ENCODE measurements at regions not wholly inside any gene's neighbourhood (a gene's known extent, or its start where the extent isn't known, plus 50 kb on each side); places are given as distances from the start of the nearest gene placed in this dataset.

GRCh38 chr10:94092848-94093247 is 99.1 kb downstream of the PLCE1 start:
- TF ChIP-seq CTCF (IDR thresholded peaks at IDR 0.05; ENCODE audit: borderline replicate concordance, control extremely low read depth, extremely low read depth, insufficient read depth, missing control alignments), result no peak
- no peak for DNase-seq (ENCODE audit: low spot score)

GRCh38 chr10:94093286-94093905 is 99.7 kb downstream of the PLCE1 start:
- DNase-seq (ENCODE audit: low spot score), result no peak
- in situ Hi-C loops (cut with MboI; ENCODE audit: low sequenced_read_pairs, unreplicated experiment), result no loop called here
- no peak for TF ChIP-seq CTCF (IDR thresholded peaks at IDR 0.05; ENCODE audit: borderline replicate concordance, control extremely low read depth, extremely low read depth, insufficient read depth, missing control alignments)

More at GRCh38 chr10:94092848-94093247, 99.1 kb downstream of the PLCE1 start:
- in situ Hi-C loops (cut with MboI; ENCODE audit: low sequenced_read_pairs, unreplicated experiment), result no loop called here

GRCh38 chr10:94094540-94094939 is 100.8 kb downstream of the PLCE1 start:
- in situ Hi-C loops (cut with MboI; ENCODE audit: low sequenced_read_pairs, unreplicated experiment), result no loop called here

GRCh38 chr10:94097656-94098055 is 103.9 kb downstream of the PLCE1 start:
- no peak for DNase-seq (ENCODE audit: low spot score)

More at GRCh38 chr10:94094540-94094939, 100.8 kb downstream of the PLCE1 start:
- no peak for TF ChIP-seq CTCF (IDR thresholded peaks at IDR 0.05; ENCODE audit: borderline replicate concordance, control extremely low read depth, extremely low read depth, insufficient read depth, missing control alignments)
- no peak for DNase-seq (ENCODE audit: low spot score)

GRCh38 chr10:94098896-94099295 is 105.2 kb downstream of the PLCE1 start:
- DNase-seq (ENCODE audit: low spot score), result no peak
- in situ Hi-C loops (cut with MboI; ENCODE audit: low sequenced_read_pairs, unreplicated experiment), result no loop called here
- no peak for TF ChIP-seq CTCF (IDR thresholded peaks at IDR 0.05; ENCODE audit: borderline replicate concordance, control extremely low read depth, extremely low read depth, insufficient read depth, missing control alignments)

More at GRCh38 chr10:94097656-94098055, 103.9 kb downstream of the PLCE1 start:
- no peak for TF ChIP-seq CTCF (IDR thresholded peaks at IDR 0.05; ENCODE audit: borderline replicate concordance, control extremely low read depth, extremely low read depth, insufficient read depth, missing control alignments)
- in situ Hi-C loops (cut with MboI; ENCODE audit: low sequenced_read_pairs, unreplicated experiment), result no loop called here

- DNase-seq (ENCODE audit: low spot score), result no peak
- TF ChIP-seq CTCF (IDR thresholded peaks at IDR 0.05; ENCODE audit: borderline replicate concordance, control extremely low read depth, extremely low read depth, insufficient read depth, missing control alignments), result no peak
- in situ Hi-C loops (cut with MboI; ENCODE audit: low sequenced_read_pairs, unreplicated experiment), result no loop called here
Observed at GRCh38 chr10:94101894-94102293, 108.2 kb downstream of the PLCE1 start.

All from GM13976 (cell line).